ENCODE measurements at regions not wholly inside any gene's neighbourhood (a gene's known extent, or its start where the extent isn't known, plus 50 kb on each side); places are given as distances from the start of the nearest gene placed in this dataset.
"Not testable (repeated sequence)": the region's sequence is repeated elsewhere in the genome, so short reads cannot be mapped to it uniquely, and the experiment has no call there.

DNA sequence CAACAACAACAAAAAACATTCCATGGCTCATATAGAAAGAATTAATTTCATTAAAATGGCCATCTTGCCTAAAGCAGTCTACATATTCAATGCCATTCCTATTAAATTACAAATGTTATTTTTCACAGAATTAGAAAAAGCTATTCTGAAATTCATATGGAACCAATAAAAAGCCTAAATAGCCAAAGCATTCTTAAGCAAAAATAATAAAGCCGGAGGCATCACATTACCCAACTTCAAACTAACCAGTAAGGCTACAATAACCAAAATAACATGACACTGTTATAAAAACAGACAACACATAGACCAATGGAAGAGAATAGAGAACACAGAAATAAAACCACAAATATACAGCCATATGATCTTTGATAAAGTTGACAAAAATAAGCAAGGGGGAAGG lies 330.4 kb downstream of the KIF20B start:
- no peak for FAIRE-seq
- H3K27me3 Mint-ChIP-seq (ENCODE audit: low read depth, unreplicated experiment) = peaks cover 2% of the 10 kb centered on the region

DNA sequence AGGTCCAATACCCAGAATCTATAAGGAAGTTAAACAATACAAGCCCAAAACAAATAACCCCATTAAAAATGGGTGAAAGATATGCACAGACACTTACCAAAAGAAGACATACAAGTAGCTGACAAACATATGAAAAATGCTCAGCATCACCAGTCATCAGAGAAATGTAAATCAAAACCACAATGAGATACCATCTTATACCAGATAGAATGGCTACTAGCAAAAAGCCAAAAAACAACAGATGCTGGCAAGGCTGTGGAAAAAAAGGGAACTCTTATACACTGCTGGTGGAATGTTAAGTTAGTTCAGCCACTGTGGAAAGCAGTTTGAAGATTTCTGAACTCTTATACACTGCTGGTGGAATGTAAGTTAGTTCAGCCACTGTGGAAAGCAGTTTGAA lies 331.1 kb downstream of the KIF20B start:
- no peak overlapping the region for H2AFZ ChIP-seq (ENCODE audit: low read depth, low read length)
- H3K27me3 Mint-ChIP-seq (ENCODE audit: low read depth, unreplicated experiment) = peaks cover 2% of the 10 kb centered on the region
- H3K9me3 ChIP-seq (ENCODE audit: insufficient read depth, low read depth, low read length) = no peaks in the 10 kb centered on the region
- no peaks in the 10 kb centered on the region for H3K4me1 Mint-ChIP-seq (ENCODE audit: low read depth, unreplicated experiment)
- FAIRE-seq (no peak), DNase-seq (ENCODE audit: low read depth) (peak; percentile 50)
- no peak overlapping the region for H3K4me3 Mint-ChIP-seq (ENCODE audit: unreplicated experiment)
- no peaks in the 10 kb centered on the region for H3K36me3 Mint-ChIP-seq (ENCODE audit: low read depth, unreplicated experiment)
- no peak overlapping the region for H3K27ac Mint-ChIP-seq (ENCODE audit: unreplicated experiment)
- no peaks in the 10 kb centered on the region for H3K36me3 ChIP-seq (ENCODE audit: insufficient read depth, low read length)
- no peaks in the 10 kb centered on the region for H3K4me1 ChIP-seq (ENCODE audit: insufficient read depth, low read length)
- H3K79me2 ChIP-seq (ENCODE audit: insufficient read depth, low read length) = no peaks in the 10 kb centered on the region
- H3K9ac ChIP-seq (ENCODE audit: low read length) = no peak overlapping the region
- no peak overlapping the region for H3K27ac ChIP-seq (ENCODE audit: low read depth, low read length)
- TF ChIP-seq, protein P1, sequence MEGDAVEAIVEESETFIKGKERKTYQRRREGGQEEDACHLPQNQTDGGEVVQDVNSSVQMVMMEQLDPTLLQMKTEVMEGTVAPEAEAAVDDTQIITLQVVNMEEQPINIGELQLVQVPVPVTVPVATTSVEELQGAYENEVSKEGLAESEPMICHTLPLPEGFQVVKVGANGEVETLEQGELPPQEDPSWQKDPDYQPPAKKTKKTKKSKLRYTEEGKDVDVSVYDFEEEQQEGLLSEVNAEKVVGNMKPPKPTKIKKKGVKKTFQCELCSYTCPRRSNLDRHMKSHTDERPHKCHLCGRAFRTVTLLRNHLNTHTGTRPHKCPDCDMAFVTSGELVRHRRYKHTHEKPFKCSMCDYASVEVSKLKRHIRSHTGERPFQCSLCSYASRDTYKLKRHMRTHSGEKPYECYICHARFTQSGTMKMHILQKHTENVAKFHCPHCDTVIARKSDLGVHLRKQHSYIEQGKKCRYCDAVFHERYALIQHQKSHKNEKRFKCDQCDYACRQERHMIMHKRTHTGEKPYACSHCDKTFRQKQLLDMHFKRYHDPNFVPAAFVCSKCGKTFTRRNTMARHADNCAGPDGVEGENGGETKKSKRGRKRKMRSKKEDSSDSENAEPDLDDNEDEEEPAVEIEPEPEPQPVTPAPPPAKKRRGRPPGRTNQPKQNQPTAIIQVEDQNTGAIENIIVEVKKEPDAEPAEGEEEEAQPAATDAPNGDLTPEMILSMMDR (IDR thresholded peaks at IDR 0.05; ENCODE audit: insufficient read depth, low read depth, low read length) = no peak
- no peak for TF ChIP-seq EZH2 (IDR thresholded peaks at IDR 0.05; ENCODE audit: insufficient read depth, low read length)
- H3K27me3 ChIP-seq (ENCODE audit: insufficient read depth, low read length) = peaks cover 2% of the 10 kb centered on the region
- H3K4me3 ChIP-seq (ENCODE audit: insufficient read depth, low read depth, low read length) = no peak overlapping the region
- no peaks in the 10 kb centered on the region for H4K20me1 ChIP-seq (ENCODE audit: insufficient read depth, low read length)
- no peaks in the 10 kb centered on the region for H3K9me3 Mint-ChIP-seq (ENCODE audit: unreplicated experiment)
- H3K4me2 ChIP-seq (ENCODE audit: low read length) = no peak overlapping the region

More for the DNA sequence above, 330.4 kb downstream of the KIF20B start:
- Histone ChIP-seq H3K9ac (ENCODE audit: low read length) (no peak overlapping the region), H3K4me3 (ENCODE audit: insufficient read depth, low read depth, low read length) (no peak overlapping the region), H3K4me2 (ENCODE audit: low read length) (no peak overlapping the region), H4K20me1 (ENCODE audit: insufficient read depth, low read length) (no peaks in the 10 kb centered on the region), H3K79me2 (ENCODE audit: insufficient read depth, low read length) (no peaks in the 10 kb centered on the region), H3K9me3 (ENCODE audit: insufficient read depth, low read depth, low read length) (no peaks in the 10 kb centered on the region), H3K27me3 (ENCODE audit: insufficient read depth, low read length) (no peaks in the 10 kb centered on the region), H3K36me3 (ENCODE audit: insufficient read depth, low read length) (no peaks in the 10 kb centered on the region), H3K4me1 (ENCODE audit: insufficient read depth, low read length) (no peaks in the 10 kb centered on the region), H2AFZ (ENCODE audit: low read depth, low read length) (no peak overlapping the region), H3K27ac (ENCODE audit: low read depth, low read length) (no peak overlapping the region)
- Mint-ChIP-seq H3K27ac (ENCODE audit: unreplicated experiment) (no peak overlapping the region), H3K4me1 (ENCODE audit: low read depth, unreplicated experiment) (no peaks in the 10 kb centered on the region), H3K36me3 (ENCODE audit: low read depth, unreplicated experiment) (no peaks in the 10 kb centered on the region), H3K9me3 (ENCODE audit: unreplicated experiment) (no peaks in the 10 kb centered on the region), H3K4me3 (ENCODE audit: unreplicated experiment) (no peak overlapping the region)
- no peak for DNase-seq (ENCODE audit: low read depth)
- no peak for TF ChIP-seq EZH2 (IDR thresholded peaks at IDR 0.05; ENCODE audit: insufficient read depth, low read length)
- TF ChIP-seq, protein P1 (IDR thresholded peaks at IDR 0.05; ENCODE audit: insufficient read depth, low read depth, low read length) = no peak

DNA sequence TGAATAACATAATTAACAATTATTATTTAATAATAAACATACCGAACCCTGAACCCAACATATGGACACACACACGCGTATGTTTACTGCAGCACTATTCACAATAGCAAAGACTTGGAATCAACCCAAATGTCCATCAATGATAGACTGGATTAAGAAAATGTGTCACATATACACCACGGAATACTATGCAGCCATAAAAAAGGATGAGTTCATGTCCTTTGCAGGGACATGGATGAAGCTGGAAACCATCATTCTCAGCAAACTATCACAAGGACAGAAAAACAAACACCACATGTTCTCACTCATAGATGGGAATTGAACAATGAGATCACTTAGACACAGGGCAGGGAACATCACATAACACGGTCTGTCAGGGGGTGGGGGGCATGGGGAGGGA lies 333.5 kb downstream of the KIF20B start:
- H3K4me1 Mint-ChIP-seq (ENCODE audit: low read depth, unreplicated experiment); FAIRE-seq; H2AFZ ChIP-seq (ENCODE audit: low read depth, low read length); H3K4me3 Mint-ChIP-seq (ENCODE audit: unreplicated experiment); DNase-seq (ENCODE audit: low read depth); H3K27ac Mint-ChIP-seq (ENCODE audit: unreplicated experiment); H3K27me3 ChIP-seq (ENCODE audit: insufficient read depth, low read length); H3K4me3 ChIP-seq (ENCODE audit: insufficient read depth, low read depth, low read length); H3K9me3 ChIP-seq (ENCODE audit: insufficient read depth, low read depth, low read length); H3K27ac ChIP-seq (ENCODE audit: low read depth, low read length); H3K9me3 Mint-ChIP-seq (ENCODE audit: unreplicated experiment); H4K20me1 ChIP-seq (ENCODE audit: insufficient read depth, low read length); H3K36me3 ChIP-seq (ENCODE audit: insufficient read depth, low read length); H3K4me1 ChIP-seq (ENCODE audit: insufficient read depth, low read length); H3K27me3 Mint-ChIP-seq (ENCODE audit: low read depth, unreplicated experiment); H3K79me2 ChIP-seq (ENCODE audit: insufficient read depth, low read length); H3K36me3 Mint-ChIP-seq (ENCODE audit: low read depth, unreplicated experiment); H3K4me2 ChIP-seq (ENCODE audit: low read length); H3K9ac ChIP-seq (ENCODE audit: low read length): not testable (repeated sequence)
